GM06990 (cell line): ENCODE measurements at regions not wholly inside any gene's neighbourhood (a gene's known extent, or its start where the extent isn't known, plus 50 kb on each side); places are given as distances from the start of the nearest gene placed in this dataset.

Source experiments
- DNase-seq: peaks from one replicate; pipeline ENCODE4 v3.0.0-alpha.2; 2011; ENCODE audit not compliant: insufficient read length; ENCODE audit errors: extremely low read depth
- H3K27me3 ChIP-seq: replicated peaks from 2 replicates; pipeline ENCODE4 v1.6.0; 2011; ENCODE audit warnings: low read length; ENCODE audit not compliant: control insufficient read depth, insufficient read depth
- H3K36me3 ChIP-seq: 2 replicates; pipeline ENCODE4 v1.5.1; 2011; ENCODE audit warnings: low read length; ENCODE audit not compliant: control insufficient read depth, insufficient read depth
- H3K4me3 ChIP-seq: replicated peaks from 2 replicates; pipeline ENCODE4 v1.5.1; 2011; ENCODE audit warnings: low read depth, mild to moderate bottlenecking, control low read depth, low read length
- TF ChIP-seq, protein P1 (sequence below): IDR thresholded peaks from 2 replicates; pipeline ENCODE4 v1.5.1; 2011; ENCODE audit warnings: low read length, control low read depth, mild to moderate bottlenecking, inconsistent platforms; ENCODE audit not compliant: insufficient read depth, poor library complexity, severe bottlenecking

DNA sequence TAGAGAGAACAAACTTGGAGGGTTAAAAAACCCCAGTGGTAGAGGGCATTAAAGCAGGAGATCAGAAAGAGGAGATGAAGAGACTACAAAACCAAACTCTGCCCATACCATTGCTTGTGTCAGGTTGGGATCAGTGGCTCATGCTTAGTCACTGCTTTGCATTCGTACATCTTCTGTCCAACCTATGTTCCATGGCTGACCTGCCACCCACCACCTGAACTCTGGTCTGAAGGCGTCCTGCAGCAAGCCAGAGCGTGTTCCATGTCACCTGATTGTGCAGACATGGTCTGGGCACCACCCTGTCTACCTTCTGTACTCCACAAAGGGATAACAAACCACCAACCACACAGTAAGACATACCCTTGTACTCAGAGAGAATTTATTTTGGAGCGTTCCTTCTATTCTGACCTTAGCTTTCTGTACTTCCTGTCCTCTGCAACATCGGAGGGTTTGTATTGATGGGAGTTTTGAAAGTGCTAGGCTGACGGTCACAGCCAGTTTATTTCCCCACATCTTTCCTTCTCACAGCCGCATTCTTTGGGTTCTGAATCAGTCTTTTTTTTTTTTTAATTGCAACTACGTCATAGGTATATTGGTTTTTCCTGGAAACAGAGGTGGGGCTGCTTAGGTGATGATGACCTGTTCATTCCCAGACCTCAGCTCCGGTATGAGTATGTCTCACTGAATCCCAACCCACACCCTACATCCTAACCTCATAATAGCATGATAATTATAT is 88.3 kb downstream of the SOWAHC start:
- Histone ChIP-seq H3K4me3 (no peak overlapping the region), H3K27me3 (no peaks in the 10 kb centered on the region; the same call in 1 of the 2 replicates), H3K36me3 (no peaks in the 10 kb centered on the region)
- DNase-seq = no peak
- TF ChIP-seq, protein P1, sequence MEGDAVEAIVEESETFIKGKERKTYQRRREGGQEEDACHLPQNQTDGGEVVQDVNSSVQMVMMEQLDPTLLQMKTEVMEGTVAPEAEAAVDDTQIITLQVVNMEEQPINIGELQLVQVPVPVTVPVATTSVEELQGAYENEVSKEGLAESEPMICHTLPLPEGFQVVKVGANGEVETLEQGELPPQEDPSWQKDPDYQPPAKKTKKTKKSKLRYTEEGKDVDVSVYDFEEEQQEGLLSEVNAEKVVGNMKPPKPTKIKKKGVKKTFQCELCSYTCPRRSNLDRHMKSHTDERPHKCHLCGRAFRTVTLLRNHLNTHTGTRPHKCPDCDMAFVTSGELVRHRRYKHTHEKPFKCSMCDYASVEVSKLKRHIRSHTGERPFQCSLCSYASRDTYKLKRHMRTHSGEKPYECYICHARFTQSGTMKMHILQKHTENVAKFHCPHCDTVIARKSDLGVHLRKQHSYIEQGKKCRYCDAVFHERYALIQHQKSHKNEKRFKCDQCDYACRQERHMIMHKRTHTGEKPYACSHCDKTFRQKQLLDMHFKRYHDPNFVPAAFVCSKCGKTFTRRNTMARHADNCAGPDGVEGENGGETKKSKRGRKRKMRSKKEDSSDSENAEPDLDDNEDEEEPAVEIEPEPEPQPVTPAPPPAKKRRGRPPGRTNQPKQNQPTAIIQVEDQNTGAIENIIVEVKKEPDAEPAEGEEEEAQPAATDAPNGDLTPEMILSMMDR = no peak

DNA sequence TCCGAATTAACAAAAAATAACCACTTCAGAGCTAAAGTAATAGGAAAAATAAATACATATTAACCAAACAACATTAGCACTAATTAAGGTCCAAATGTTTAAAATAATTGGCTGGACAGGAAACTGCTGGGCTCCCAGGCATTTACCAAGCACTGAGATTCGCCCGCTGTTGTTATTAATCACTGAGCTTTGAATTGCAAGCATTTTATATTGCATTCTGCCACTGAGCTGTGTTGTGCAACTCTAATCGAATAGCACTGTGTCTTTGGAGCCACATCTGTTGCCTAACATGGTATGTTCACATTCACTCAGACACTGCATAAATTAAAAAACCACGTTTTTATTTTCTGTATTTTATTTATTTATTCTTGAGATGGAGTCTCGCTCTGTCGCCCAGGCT is 88.9 kb downstream of the SOWAHC start:
- DNase-seq = no peak
- Histone ChIP-seq H3K4me3 (no peak overlapping the region), H3K27me3 (no peaks in the 10 kb centered on the region; the same call in 1 of the 2 replicates), H3K36me3 (no peaks in the 10 kb centered on the region)
- TF ChIP-seq, protein P1 = no peak

GRCh38 chr2:109703798-109704197 is 89.6 kb downstream of the SOWAHC start:
- no peaks in the 10 kb centered on the region for H3K36me3 ChIP-seq
- H3K4me3 ChIP-seq = no peak overlapping the region
- no peak for DNase-seq
- no peaks in the 10 kb centered on the region; the same call in 1 of the 2 replicates for H3K27me3 ChIP-seq
- TF ChIP-seq, protein P1 = no peak

DNA sequence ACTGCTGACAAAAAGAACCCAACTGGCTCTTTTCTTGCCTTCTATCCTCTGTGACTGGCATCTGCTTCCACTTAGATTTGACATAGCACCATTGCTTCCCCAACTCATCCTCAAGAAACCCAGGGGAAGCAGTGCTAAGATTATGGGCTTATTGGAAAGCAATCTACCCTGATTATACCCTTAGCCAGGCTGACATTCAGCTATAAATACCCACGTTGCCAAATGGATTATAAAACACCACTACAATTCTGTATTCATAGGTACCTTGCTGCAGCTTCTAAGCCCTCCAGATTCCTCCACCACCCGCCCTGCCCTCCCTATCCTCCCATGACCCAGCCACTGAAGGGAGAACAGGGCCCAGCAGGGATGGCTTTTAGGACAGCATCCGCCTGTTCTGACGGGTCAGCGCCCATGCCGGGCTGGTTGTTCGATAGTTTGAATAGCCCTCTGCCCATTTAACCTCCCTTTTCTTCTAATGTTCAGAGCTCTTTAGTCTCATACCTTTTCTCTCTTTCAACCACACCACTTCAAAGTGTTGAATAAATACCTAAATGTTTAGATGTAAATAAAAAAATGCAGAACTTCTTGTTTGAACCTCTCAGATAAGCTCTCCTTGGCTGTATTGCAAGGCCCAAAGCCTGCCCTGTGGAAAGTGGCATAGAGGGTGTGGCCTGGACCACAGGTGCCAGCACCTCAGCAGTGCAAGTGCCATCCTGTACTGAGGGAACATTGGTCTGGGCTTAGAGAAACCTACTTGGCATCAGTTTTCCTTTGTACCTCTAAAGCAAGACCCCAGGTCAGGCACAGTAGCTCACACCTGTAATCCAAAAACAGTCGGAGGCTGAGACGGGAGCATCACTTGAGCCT is 86.6 kb upstream of the RGPD5 start:
- Histone ChIP-seq H3K27me3 (no peaks in the 10 kb centered on the region), H3K36me3 (no peaks in the 10 kb centered on the region), H3K4me3 (no peak overlapping the region)
- no peak for DNase-seq
- TF ChIP-seq, protein P1 = no peak

- Histone ChIP-seq H3K4me3 (no peak overlapping the region), H3K36me3 (no peaks in the 10 kb centered on the region), H3K27me3 (no peaks in the 10 kb centered on the region)
- no peak for DNase-seq
- TF ChIP-seq, protein P1 = no peak
These were observed 83.4 kb upstream of the RGPD5 start for GRCh38 chr2:109710505-109711229.
